IMR-90 (cell line): ENCODE measurements at regions not wholly inside any gene's neighbourhood (a gene's known extent, or its start where the extent isn't known, plus 50 kb on each side); places are given as distances from the start of the nearest gene placed in this dataset.

Experiments
- ATAC-seq: fragments of 200-7000 bp; cut with Tn5 transposase; 2 replicates; pipeline ENCODE4 v1.9.1; 2020; ENCODE audit warnings: low read depth, mild to moderate bottlenecking, moderate library complexity
- BruUV-seq: library from RNA; stranded (reverse); fragments of 400-500 nt; replicated peaks from 2 replicates; lab custom pipeline; 2021; lab: Mats Ljungman, UMichigan
- CTCF ChIA-PET: fragments of 300-600 bp; formaldehyde crosslinking; extraction: SDS; loops from one replicate; lab custom pipeline; 2021; ENCODE audit warnings: antibody characterized with exemption; lab: Yijun Ruan, JAX
- POLR2A ChIA-PET: fragments of 300-600 bp; sonication (Branson Sonifier 250); formaldehyde crosslinking; loops from one replicate; lab custom pipeline; 2022; ENCODE audit warnings: antibody characterized with exemption; ENCODE audit not compliant: unreplicated experiment; lab: Charles Lee
- DNase-seq: peaks from one replicate; pipeline ENCODE4 v3.0.0; 2013
- H2AFZ ChIP-seq: replicated peaks from 2 replicates; pipeline ENCODE3; 2013; ENCODE audit warnings: low read length, mild to moderate bottlenecking; ENCODE audit not compliant: poor library complexity
- H2AK5ac ChIP-seq: 2 replicates; pipeline ENCODE4 v1.6.1; 2013; ENCODE audit warnings: low read depth, low read length, inconsistent platforms
- H2AK9ac ChIP-seq: replicated peaks from 2 replicates; pipeline ENCODE3; 2013; ENCODE audit warnings: mild to moderate bottlenecking, low read depth, low read length, moderate library complexity; ENCODE audit not compliant: poor library complexity
- H2BK120ac ChIP-seq: 2 replicates; pipeline ENCODE4 v1.6.1; 2013; ENCODE audit warnings: low read depth, low read length, inconsistent platforms
- H2BK15ac ChIP-seq: 3 replicates; pipeline ENCODE4 v1.6.1; 2013; ENCODE audit warnings: low read depth, low read length, inconsistent platforms
- H2BK20ac ChIP-seq: 2 replicates; pipeline ENCODE4 v1.6.1; 2013; ENCODE audit warnings: low read depth, mild to moderate bottlenecking, inconsistent platforms, low read length, moderate library complexity
- H2BK5ac ChIP-seq: 2 replicates; pipeline ENCODE4 v1.6.1; 2013; ENCODE audit warnings: mild to moderate bottlenecking, low read depth, low read length, inconsistent platforms; ENCODE audit not compliant: poor library complexity, severe bottlenecking
- H3K14ac ChIP-seq: replicated peaks from 2 replicates; pipeline ENCODE4 v1.6.1; 2013; ENCODE audit warnings: low read depth, low read length, inconsistent platforms
- H3K18ac ChIP-seq: 2 replicates; pipeline ENCODE4 v1.6.1; 2013; ENCODE audit warnings: low read depth, low read length, control low read depth
- H3K23ac ChIP-seq: 2 replicates; pipeline ENCODE4 v1.6.1; 2013; ENCODE audit warnings: low read depth, low read length, inconsistent platforms
- H3K27ac ChIP-seq: 2 replicates; pipeline ENCODE4 v1.5.1; 2013; ENCODE audit warnings: mild to moderate bottlenecking, control low read depth, low read length; ENCODE audit not compliant: insufficient read depth
- H3K27me3 ChIP-seq: 2 replicates; pipeline ENCODE4 v1.6.1; 2013; ENCODE audit warnings: low read length; ENCODE audit not compliant: control insufficient read depth, insufficient read depth
- H3K36me3 ChIP-seq: 2 replicates; pipeline ENCODE4 v1.6.1; 2013; ENCODE audit warnings: low read length, mixed read lengths; ENCODE audit not compliant: control insufficient read depth, insufficient read depth
- H3K4ac ChIP-seq: 2 replicates; pipeline ENCODE4 v1.6.1; 2013; ENCODE audit warnings: low read depth, low read length, inconsistent platforms
- H3K4me1 ChIP-seq: 2 replicates; pipeline ENCODE4 v1.6.1; 2013; ENCODE audit warnings: low read length, mixed read lengths; ENCODE audit not compliant: control insufficient read depth, insufficient read depth
- H3K4me2 ChIP-seq: 2 replicates; pipeline ENCODE4 v1.6.1; 2013; ENCODE audit warnings: low read depth, mild to moderate bottlenecking, control low read depth, low read length, moderate library complexity
- H3K4me3 ChIP-seq: 2 replicates; pipeline ENCODE4 v1.5.1; 2013; ENCODE audit warnings: low read depth, mild to moderate bottlenecking, control low read depth, low read length, moderate library complexity; ENCODE audit not compliant: insufficient read depth
- H3K56ac ChIP-seq: 2 replicates; pipeline ENCODE4 v1.6.1; 2013; ENCODE audit warnings: low read length, inconsistent platforms; ENCODE audit not compliant: insufficient read depth; ENCODE audit errors: extremely low read depth
- H3K79me1 ChIP-seq, 2 experiments: 2 replicates each; pipeline ENCODE4 v1.6.1; 2013; ENCODE audit warnings: low read length in 2 of 2, inconsistent platforms in 1 of 2, low read depth in 1 of 2
- H3K9ac ChIP-seq: 2 replicates; pipeline ENCODE4 v1.6.1; 2013; ENCODE audit warnings: low read depth, low read length, control low read depth
- H3K9me1 ChIP-seq: 2 replicates; pipeline ENCODE4 v1.6.1; 2013; ENCODE audit warnings: low read length, inconsistent platforms; ENCODE audit not compliant: insufficient read depth
- H3K9me3 ChIP-seq: 2 replicates; pipeline ENCODE4 v1.6.1; 2013; ENCODE audit warnings: low read length; ENCODE audit not compliant: control insufficient read depth, insufficient read depth
- H4K20me1 ChIP-seq: 2 replicates; pipeline ENCODE4 v1.6.1; 2013; ENCODE audit warnings: low read length, inconsistent platforms; ENCODE audit not compliant: insufficient read depth
- H4K5ac ChIP-seq: 2 replicates; pipeline ENCODE4 v1.6.1; 2013; ENCODE audit warnings: mild to moderate bottlenecking, low read depth, low read length, control low read depth
- H4K8ac ChIP-seq, 2 experiments: 2 replicates each; pipeline ENCODE4 v1.6.1; 2013; ENCODE audit warnings: low read depth in 2 of 2, low read length in 2 of 2, control low read depth in 1 of 2, inconsistent platforms in 1 of 2
- H4K91ac ChIP-seq: 2 replicates; pipeline ENCODE4 v1.6.1; 2013; ENCODE audit warnings: low read depth, low read length, inconsistent platforms; ENCODE audit not compliant: insufficient read depth
- CHD1 ChIP-seq: IDR thresholded peaks from 2 replicates; pipeline ENCODE4 v1.6.1; 2012; ENCODE audit warnings: low read depth, low read length, improper control_type of control experiment
- CTCF ChIP-seq: conservative IDR thresholded peaks from 2 replicates; pipeline ENCODE4 v1.5.1; 2012; ENCODE audit warnings: mild to moderate bottlenecking, low read depth, low read length, improper control_type of control experiment
- FOS ChIP-seq: fragments of 150-350 bp; IDR thresholded peaks from 2 replicates; pipeline ENCODE4 v1.6.1; 2016; ENCODE audit warnings: low read depth, low read length
- MAFK ChIP-seq: IDR thresholded peaks from 2 replicates; pipeline ENCODE4 v1.6.1; 2012; ENCODE audit warnings: low read depth, low read length, improper control_type of control experiment
- MXI1 ChIP-seq: IDR thresholded peaks from 2 replicates; pipeline ENCODE4 v1.6.1; 2012; ENCODE audit warnings: low read depth, mild to moderate bottlenecking, low read length, moderate library complexity, borderline replicate concordance
- NFE2L2 ChIP-seq: fragments of 150-350 bp; IDR thresholded peaks from 2 replicates; pipeline ENCODE4 v1.6.1; 2016; ENCODE audit warnings: low read depth, mild to moderate bottlenecking, low read length
- POLR2A ChIP-seq: IDR thresholded peaks from 2 replicates; pipeline ENCODE4 v1.6.1; 2012; ENCODE audit warnings: mild to moderate bottlenecking, low read depth, low read length
- RAD21 ChIP-seq: IDR thresholded peaks from 2 replicates; pipeline ENCODE4 v1.6.1; 2012; ENCODE audit warnings: low read length, improper control_type of control experiment
- RCOR1 ChIP-seq: IDR thresholded peaks from 2 replicates; pipeline ENCODE4 v1.6.1; 2012; ENCODE audit warnings: mild to moderate bottlenecking, low read length, improper control_type of control experiment; ENCODE audit not compliant: insufficient replicate concordance
- WGBS, 2 experiments: methylation state at CpG; one replicate each; pipeline versions ENCODE4 v1.1.5 to v1.1.7; 2013; ENCODE audit warnings: missing lambda C conversion rate in 2 of 2; ENCODE audit not compliant: insufficient read length in 1 of 2; ENCODE audit errors: extremely low coverage in 2 of 2; 5-methylcytosine and 5-hydroxymethylcytosine counted together
- dilution Hi-C: fragments of 300-500 bp; cut with HindIII; formaldehyde crosslinking; loops from one replicate; pipeline ENCODE4 v1.14.3; 2018; ENCODE audit warnings: low sequenced_read_pairs; ENCODE audit not compliant: unreplicated experiment
- in situ Hi-C: fragments of 300-500 bp; cut with MboI; formaldehyde crosslinking; loops from 3 replicates; pipeline ENCODE4 v1.14.3; 2019; ENCODE audit warnings: low sequenced_read_pairs, inconsistent platforms, mixed read lengths
- intact Hi-C: fragments of 100-400 bp; cut with micrococcal nuclease; formaldehyde crosslinking; loops from 2 replicates; pipeline ENCODE4 v1.10.0; 2022

GRCh38 chr7:98464558-98464940 is 63.7 kb upstream of the BAIAP2L1 start:
- intact Hi-C loops: no loop called here
- ChIA-PET POLR2A (no interaction called here), CTCF (no interaction called here)
- no peaks in the 10 kb centered on the region for H3K9me1 ChIP-seq
- no peak overlapping the region for H3K27ac ChIP-seq
- H3K4ac ChIP-seq: no peak overlapping the region
- H3K4me1 ChIP-seq: no peaks in the 10 kb centered on the region
- H3K9me3 ChIP-seq: no peaks in the 10 kb centered on the region
- H2AK9ac ChIP-seq: no peak overlapping the region
- ATAC-seq (no peak), DNase-seq (no peak)
- H3K36me3 ChIP-seq: no peaks in the 10 kb centered on the region
- H3K14ac ChIP-seq: no peak overlapping the region
- H2BK20ac ChIP-seq: no peak overlapping the region
- H2BK120ac ChIP-seq: no peak overlapping the region
- H2BK15ac ChIP-seq: no peak overlapping the region
- no peak overlapping the region for H4K8ac ChIP-seq
- no peak overlapping the region for H4K5ac ChIP-seq
- TF ChIP-seq RCOR1: no peak
- TF ChIP-seq MAFK: no peak
- TF ChIP-seq CHD1: no peak
- TF ChIP-seq CTCF: no peak
- TF ChIP-seq NFE2L2: no peak
- TF ChIP-seq POLR2A: no peak
- TF ChIP-seq MXI1: no peak
- no peak for TF ChIP-seq RAD21
- no peak for TF ChIP-seq FOS
- no peak overlapping the region for H4K91ac ChIP-seq
- H3K4me3 ChIP-seq: no peak overlapping the region
- H3K18ac ChIP-seq: no peak overlapping the region
- H3K9ac ChIP-seq: no peak overlapping the region
- no peak overlapping the region for H3K56ac ChIP-seq
- in situ Hi-C loops: no loop called here
- no peak overlapping the region for H2BK5ac ChIP-seq
- H3K23ac ChIP-seq: no peak overlapping the region
- H2AFZ ChIP-seq: no peak overlapping the region
- H3K79me1 ChIP-seq: no peaks in the 10 kb centered on the region
- H2AK5ac ChIP-seq: no peak overlapping the region
- dilution Hi-C loops: no loop called here
- no peaks in the 10 kb centered on the region for H4K20me1 ChIP-seq
- no TSS peak for BruUV-seq
- no CpG with 5 or more reads among the region's 4 CpGs for WGBS, 2 experiments
- H3K4me2 ChIP-seq: no peak overlapping the region
- H3K27me3 ChIP-seq: no peaks in the 10 kb centered on the region; the same call in 1 of the 2 replicates
